NCI-H146 (cell line): ENCODE measurements at regions not wholly inside any gene's neighbourhood (a gene's known extent, or its start where the extent isn't known, plus 50 kb on each side); places are given as distances from the start of the nearest gene placed in this dataset.
"Not testable (repeated sequence)": the region's sequence is repeated elsewhere in the genome, so short reads cannot be mapped to it uniquely, and the experiment has no call there.

Source experiments
- DNase-seq: peaks from one replicate; lab custom pipeline; 2025; lab: John Stamatoyannopoulos, UW

DNA sequence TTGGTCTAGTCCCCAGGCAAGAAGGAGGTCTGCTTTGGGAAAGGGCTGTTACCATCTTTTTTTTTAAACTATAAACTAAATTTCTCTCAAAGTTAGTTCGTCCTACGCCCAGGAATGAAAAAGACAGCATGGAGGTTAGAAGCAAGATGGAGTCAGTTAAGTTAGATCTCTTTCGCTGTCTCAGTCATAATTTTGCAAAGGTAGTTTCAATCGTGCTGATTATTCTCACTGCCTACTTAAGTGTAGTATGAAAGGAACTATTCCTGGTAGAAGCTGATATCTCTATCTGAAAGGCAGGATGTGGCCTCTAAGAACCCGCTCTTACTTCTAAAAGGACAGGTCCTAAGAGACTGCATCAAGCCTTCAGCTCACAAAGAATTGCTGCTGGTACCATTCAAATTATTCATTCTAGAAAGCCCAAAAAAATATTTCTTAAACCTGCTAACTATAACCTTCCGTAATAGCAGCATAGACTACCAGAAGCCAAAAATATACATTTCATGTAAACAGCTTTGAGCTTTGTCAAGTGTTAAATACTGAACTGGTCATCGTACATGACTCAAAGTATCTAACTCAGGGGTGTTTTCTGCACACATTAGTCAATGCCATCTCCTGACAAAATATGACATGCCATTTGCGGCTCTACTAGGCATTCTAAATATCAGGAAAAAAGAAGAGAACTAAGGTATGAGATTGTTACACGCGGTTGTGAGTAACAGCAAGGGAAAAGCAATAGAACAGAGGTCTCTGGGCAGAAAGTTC is 96.0 kb upstream of the CCDC80 start:
- no peak for DNase-seq

DNA sequence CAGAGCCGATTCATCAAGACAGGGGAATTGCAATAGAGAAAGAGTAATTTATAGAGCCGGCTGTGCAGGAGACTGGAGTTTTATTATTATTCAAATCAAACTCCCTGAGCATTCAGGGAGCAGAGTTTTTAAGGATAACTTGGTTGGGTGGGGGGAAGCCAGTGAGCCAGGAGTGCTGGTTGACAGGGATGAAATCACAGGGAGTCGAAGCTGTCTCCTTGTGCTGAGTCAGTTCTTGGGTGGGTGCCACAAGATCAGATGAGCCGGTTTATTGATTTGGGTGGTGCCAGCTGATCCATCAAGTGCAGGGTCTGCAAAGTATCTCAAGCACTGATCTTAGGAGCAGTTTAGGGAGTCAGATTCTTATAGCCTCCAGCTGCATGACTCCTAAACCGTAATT is 95.4 kb upstream of the CCDC80 start:
- no peak for DNase-seq

GRCh38 chr3:112735926-112736325 is 95.0 kb upstream of the CCDC80 start:
- no peak for DNase-seq

GRCh38 chr3:112734736-112735350 is 93.9 kb upstream of the CCDC80 start:
- peak; percentile 73 for DNase-seq

DNA sequence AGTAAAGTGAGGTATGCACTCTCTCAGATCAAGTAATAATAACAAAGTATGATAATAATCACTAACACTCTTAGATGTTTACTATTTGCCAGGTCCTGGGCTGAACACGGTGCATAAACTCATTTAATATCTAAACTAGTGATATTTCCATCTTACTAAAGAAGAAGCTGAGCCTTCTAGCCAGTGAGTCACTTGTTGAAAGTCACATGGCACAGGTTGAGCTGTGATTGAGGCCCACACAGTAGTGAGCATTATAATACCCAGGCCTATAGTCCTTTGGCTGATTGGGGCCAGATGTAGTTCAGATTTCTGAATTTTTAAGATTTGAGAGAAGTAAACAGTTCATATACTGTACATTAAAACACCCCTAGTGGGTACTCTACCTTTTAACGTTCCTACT is 93.2 kb upstream of the CCDC80 start:
- no peak for DNase-seq

GRCh38 chr3:112730210-112730609 is 89.3 kb upstream of the CCDC80 start:
- DNase-seq = no peak

- no peak for DNase-seq
Measured at GRCh38 chr3:112721231-112721630, 80.3 kb upstream of the CCDC80 start.

- DNase-seq = no peak
Measured at GRCh38 chr3:112718967-112719366, 78.0 kb upstream of the CCDC80 start.

- no peak for DNase-seq
Measured at GRCh38 chr3:112718516-112718915, 77.6 kb upstream of the CCDC80 start.

GRCh38 chr3:112709911-112710310 is 69.0 kb upstream of the CCDC80 start:
- no peak for DNase-seq

DNA sequence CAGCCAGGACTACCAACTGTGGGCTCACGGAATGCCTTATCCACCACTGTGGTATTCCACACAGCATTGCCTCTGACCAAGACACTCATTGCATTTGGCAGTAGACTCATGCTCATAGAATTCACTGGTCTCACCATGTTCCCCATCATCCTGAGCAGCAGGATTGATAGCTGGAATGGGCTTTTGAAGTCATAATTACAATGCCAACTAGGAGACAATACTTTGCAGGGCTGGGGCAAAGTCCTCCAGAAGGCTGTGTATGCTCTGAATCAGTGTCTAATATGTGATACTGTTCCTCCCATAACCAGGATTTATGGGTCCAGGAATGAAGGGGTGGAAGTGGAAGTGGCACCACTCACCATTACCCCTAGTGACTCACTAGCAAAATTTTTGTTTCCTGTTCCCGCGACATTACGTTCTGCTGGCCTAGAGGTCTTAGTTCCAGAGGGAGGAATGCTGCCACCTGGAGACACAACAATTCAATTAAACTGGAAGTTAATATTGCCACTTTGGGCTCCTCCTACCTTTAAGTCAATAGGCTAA is 58.6 kb upstream of the CCDC80 start:
- no peak for DNase-seq

GRCh38 chr3:112698442-112698841 is 57.5 kb upstream of the CCDC80 start:
- not testable (repeated sequence) for DNase-seq

- DNase-seq = peak; percentile 54
Measured at GRCh38 chr3:112696244-112696643, 55.3 kb upstream of the CCDC80 start.

DNA sequence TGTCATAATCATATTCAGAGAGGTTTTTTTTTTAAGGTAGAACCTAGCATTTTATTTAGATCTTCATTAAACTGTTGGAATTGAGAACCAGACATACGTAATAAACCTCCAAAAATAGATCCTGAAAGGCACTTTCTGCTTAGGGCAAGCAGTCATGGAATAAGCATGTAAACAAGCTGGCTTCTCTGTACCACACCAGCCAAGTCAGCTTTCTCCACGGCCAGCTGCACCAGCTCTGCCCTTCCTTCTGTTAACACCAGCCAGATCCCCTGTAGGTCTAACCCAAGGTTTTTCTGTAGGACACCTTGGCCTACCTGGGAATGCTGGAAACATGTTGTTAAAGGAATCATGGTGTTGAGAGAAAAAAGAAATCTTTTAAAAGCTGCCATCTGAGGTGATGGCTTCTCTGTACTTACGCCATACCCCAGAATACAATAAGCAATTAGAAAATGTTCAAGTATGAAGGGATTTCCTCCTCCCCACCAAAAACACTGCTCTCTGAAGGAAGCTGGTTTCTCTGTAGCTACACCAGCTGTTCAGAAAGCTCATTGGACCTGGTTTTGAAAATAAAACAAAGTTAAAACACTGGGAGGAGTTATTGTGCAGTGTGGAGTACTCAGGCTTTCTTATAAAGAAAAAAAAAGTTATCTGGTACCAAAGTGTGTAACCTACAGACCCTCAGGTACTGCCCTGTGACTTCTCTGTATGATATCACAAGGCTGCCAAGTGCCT is 54.6 kb upstream of the CCDC80 start:
- DNase-seq = not testable (repeated sequence)

DNA sequence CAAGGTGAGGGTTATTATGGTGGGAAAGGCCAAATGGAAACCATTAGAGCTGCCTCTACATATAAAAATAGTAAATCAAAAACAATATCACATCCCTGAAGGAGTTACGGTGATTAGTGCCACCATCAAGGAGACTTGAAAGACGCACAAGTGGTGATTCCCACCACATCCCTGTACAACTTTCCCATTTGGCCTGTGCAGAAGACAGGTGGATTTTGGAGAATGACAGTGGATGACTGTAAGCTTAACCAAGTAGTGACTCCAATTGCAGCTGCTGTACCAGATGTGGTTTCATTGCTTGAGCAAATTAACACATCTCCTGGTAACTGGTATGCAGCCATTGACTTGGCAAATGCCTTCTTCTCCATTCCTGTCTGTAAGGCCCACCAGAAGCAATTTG is 54.0 kb upstream of the CCDC80 start:
- DNase-seq = not testable (repeated sequence)

DNA sequence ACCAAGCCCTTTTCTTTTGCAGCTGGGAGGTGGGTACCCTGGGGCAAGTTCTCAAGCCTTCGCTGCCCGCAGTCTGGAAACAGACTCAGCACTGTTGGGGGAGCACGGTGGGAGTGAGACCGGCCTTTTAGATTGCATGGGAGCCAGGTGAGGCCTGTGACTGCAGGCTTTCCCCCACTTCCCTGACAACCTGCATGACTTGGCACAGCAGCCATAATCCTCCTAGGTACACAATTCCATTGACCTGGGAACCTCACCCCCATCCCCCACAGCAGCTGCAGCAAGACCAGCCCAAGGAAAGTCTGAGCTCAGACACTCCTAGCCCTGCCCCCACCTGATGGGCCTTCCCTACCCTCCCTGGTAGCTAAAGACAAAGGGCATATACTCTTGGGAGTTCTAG is 52.2 kb upstream of the CCDC80 start:
- DNase-seq = no peak
